ENCODE measurements at regions not wholly inside any gene's neighbourhood (a gene's known extent, or its start where the extent isn't known, plus 50 kb on each side); places are given as distances from the start of the nearest gene placed in this dataset.
"Not testable (repeated sequence)": the region's sequence is repeated elsewhere in the genome, so short reads cannot be mapped to it uniquely, and the experiment has no call there.

DNA sequence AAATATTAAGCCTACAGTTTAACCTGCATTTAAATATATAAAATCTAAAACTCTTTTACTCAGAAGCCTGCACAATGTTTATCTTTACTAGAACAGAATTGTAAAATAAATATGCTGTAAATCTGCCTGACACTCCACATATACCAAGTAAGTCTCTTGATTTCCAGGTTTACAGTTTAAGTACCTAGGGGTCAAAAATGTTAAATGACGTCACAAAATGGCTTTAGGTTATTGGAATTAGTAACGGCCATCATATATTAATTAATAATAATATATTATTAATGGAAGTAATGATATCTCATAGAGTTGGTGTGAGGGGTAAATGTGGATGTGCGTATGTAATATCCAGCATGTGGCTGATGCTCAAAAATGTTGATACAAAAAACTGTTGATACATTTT is 114.8 kb upstream of the ANO5 start:
- DNase-seq, result no peak

DNA sequence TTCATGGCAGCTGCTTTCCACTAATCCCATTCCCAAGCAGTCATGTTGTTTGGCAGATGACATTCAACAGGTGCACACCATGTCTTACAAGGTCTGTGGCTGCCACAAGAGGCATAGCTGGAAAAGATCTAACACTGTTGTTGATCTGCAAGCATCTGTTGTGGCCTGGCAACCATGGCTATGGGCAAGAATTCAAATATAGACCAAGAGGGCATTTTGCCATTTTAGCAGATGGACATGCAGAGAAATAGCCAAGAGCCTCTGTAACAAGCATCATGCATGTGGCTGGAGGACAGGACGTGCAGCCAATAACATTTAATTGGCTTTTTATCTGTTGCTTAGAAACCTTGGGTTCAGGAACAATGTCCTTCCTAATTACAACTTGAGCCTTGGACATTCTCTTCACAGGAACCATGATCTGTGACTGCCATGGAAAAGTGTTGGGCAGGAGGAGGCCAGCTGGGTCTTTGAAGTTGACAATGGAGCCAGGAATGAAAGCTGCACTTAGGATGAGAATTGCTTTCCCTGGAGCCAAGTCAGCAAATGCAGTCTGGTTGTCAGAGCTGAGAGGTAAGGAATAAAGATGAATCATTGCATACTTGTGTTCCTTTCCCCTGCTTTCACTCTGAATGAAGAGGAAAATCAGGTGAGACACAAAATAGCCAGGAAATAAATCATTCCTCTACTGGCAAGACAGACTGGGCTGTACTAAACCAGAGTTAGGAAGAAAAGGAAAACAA is 113.6 kb upstream of the ANO5 start:
- DNase-seq, result peak; percentile 70

DNA sequence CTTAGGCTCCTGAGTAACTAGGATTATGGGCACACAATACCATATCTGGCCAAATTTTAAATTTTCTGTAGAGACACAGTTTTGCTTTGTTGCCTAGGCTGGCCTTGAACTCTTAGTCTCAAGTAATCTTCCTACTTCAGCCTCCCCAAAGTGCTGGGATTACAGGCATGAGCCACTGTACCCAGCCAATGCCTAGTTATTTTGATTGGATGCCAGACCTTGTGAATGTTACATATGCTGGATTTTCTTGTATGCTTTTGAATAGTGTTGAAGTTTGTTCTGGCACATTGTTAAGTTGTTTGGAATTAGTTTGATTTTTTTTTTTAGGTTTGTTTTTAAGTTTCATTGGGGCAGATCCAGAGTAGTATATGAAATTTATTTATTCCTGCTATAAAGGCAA is 110.7 kb upstream of the ANO5 start:
- no peak for DNase-seq

DNA sequence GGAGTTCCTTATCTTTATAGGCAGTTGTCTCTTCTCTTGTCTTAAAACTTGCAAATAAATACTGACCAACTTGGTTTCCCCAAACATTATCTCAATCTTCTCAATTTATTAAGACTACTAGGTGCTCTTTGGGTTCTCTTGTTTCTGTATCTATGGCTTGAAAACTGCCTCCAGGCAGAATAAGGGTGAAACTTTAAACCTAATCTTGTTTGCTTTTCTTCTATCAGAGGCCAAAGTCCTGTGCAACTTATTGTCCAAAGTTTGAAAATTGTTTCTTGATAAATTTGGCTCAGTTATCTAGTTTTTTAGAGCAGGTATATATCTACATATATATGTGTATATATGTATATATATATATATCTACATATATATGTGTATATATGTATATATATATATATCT is 110.1 kb upstream of the ANO5 start:
- no peak for DNase-seq

DNA sequence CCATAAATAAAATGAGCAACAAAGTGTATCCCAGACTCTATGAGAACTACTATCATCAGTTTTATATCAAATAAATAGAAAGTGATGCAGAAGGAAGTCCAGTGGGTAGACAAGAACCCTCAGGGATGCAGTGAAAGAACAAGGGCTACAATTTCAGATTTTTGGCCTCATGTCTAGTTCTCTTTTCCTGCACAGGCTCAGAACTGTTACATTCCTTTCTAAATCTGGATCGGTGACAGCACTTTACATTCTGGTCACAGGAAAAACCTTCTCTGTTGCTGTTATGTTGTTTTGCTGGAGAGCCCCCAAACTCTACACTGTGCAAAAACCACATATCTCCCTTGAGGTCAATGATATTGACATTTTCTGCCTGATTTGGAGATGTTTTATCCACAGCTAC is 108.8 kb upstream of the ANO5 start:
- DNase-seq, result no peak

DNA sequence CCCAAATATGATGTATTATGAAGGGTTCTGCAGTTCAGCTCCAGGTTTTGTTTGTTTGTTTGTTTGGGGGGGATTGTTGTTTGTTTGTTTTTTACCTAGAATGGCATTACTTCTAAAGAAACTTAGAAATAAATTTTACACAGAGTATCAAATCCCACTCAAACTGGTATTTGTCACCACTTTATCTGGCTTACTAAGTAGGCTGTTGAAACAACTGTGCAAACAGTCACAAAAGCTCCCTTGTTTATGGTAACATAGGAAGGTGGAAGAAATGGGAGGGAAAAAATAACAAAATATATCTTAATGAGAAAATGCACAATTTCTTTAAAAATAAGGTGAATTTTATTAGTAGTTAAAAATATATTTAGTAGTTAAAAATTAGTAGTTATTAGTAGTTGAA is 108.3 kb upstream of the ANO5 start:
- no peak for DNase-seq

DNA sequence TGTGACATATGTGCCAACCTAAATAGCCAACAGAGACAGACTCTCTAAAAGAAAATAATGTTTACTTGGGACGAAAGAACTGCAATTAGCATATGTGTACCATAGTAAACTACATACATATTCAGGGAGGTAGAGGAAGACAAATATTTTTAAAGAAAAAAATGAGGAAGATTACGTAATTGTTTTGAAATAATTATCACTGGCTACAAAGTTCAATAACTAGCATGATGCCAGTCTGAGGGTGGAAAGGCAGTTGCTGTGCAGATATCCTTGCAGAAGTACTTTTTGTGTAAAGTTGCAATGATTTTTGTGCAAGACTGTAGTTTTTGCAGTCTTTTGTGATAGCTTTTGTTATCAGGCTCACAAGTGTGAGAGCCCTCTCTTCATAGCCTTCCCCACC is 103.3 kb upstream of the ANO5 start:
- no peak for DNase-seq

DNA sequence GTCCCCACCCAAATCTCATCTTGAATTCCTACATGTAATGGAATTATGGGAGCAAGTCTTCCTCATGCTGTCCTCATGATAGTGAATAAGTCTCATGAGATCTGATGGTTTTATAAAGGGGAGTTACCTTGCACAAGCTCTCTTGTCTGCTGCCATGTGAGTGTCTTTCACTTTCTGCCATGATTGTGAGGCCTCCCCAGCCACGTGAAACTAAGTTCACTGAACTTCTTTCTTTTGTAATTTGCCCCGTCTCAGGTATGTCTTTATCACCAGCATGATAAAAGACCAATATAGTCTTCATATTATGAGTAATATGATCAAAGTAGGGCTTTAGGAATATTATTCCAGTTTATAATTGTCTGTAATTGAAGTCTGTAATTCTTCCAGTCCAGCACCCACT is 86.3 kb upstream of the ANO5 start:
- no peak for DNase-seq

DNA sequence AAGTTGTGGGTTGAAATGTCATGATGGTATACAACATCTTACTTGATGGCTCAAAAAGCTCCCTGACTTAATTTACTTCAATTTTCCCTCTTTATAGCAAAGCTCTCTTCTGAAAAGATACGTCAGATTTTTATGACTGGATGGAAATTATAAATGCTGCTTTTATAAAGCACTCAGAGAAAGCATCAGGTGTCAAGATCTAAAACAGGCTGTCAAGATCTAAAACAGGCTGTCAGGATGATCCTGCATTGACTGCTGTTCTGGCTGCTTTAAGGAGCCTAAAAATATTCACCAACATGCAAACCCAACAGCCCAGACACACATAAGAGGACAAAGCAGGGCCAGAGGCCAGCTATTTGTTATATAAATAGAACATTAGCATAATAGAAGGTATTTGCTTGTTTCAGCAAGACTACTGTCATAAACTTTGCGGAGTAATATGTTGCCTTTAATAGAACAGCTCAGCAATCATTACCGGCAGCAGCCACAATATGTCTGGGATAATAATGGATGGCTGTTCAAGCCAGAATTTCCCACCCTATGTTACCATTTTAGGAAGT is 77.3 kb upstream of the ANO5 start:
- peak; percentile 7 for DNase-seq

DNA sequence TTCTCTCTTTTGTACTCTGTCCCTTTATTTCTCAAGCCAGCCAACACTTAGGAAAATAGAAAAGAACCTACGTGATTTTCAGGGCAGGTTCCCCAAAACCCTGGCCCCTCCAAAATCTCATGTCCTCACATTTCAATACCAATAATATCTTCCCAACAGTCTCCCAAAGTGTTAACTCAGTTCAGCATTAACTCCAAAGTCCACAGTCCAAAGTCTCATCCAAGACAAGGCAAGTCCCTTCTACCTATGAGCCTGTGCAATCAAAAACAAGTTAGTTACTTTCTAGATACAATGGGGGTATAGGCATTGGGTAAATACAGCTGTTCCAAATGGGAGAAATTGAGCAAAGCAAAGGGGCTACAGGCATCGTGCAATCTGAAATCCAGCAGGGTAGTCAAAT is 64.9 kb upstream of the ANO5 start:
- not testable (repeated sequence) for DNase-seq

DNA sequence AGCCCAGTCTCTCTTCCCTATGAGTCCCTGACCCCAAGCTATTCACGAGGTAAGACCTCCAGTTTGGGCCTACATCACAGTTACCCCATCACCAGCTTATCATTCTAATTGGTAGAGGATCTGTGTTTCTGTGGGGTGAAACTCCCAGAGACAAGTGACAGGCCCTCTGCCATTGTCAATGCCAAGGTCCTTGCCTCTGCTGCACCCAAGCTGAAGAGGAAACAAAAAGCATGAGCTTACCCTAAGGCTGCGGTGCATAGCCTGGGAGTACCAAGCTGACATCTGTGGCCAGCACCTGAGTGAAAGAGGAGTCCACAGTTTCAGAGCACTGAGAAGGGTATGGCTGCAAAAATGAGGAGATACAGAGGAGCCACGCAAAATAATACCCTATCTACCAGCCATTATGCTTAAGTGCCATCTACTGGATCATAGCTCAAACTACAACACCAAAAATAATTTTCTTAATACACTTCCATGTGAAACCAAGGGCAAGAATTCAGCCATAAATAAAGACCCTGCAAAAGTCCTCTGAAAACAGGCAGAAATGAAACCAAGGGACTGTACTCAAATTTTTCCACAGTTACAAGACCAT is 62.3 kb upstream of the ANO5 start:
- peak; percentile 26 for DNase-seq

DNA sequence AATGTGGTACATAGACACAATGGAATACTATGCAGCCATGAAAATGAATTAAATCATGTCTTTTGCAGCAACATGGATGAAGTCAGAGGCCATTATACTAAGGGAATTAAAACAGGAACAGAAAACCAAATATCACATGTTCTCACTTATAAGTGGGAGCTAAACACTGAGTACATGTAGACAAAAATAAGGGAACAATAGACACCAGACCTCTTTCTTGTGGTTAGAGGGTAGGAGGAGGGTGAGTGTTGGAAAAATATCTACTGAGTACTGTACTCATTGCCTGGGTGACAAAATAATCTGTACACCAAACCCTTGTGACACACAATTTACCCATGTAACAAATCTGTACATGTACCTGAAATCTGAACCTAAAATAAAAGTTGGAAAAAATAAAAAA is 59.1 kb upstream of the ANO5 start:
- DNase-seq, result no peak

DNA sequence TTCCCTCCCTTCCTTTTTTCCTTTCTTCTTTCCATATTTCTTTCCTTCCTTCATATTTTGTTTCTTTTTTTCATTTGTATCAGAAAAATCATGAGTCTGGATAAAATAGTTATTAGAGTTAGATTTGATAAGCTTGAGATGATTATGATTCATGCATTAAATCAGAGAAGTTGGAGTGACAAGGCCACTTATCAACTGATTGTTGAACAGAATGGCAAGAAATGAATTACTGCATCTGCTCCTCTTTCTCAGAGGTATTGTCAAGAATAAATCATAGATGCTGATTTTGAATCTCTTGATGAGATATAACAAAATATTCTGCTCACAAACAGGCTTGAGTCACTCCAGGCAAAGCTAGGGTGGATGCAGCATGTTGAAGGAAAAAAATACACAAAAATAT is 54.6 kb upstream of the ANO5 start:
- DNase-seq, result no peak

Measured in NCI-H146 (cell line).